NT2/D1 (cell line): ENCODE measurements at regions not wholly inside any gene's neighbourhood (a gene's known extent, or its start where the extent isn't known, plus 50 kb on each side); places are given as distances from the start of the nearest gene placed in this dataset.

Experiments
- YY1 ChIP-seq: IDR thresholded peaks from 2 replicates; pipeline ENCODE4 v1.6.1; 2011; ENCODE audit not compliant: insufficient read length, insufficient read depth
- ZNF274 ChIP-seq: IDR thresholded peaks from 2 replicates; pipeline ENCODE4 v1.6.1; 2011; ENCODE audit warnings: mild to moderate bottlenecking, low read depth, low read length

- TF ChIP-seq ZNF274 (no peak), YY1 (no peak)
These were observed 622.7 kb downstream of the CDH11 start for GRCh38 chr16:64499211-64499610.
